Neural progenitor cell (in vitro differentiated cells): ENCODE measurements at regions not wholly inside any gene's neighbourhood (a gene's known extent, or its start where the extent isn't known, plus 50 kb on each side); places are given as distances from the start of the nearest gene placed in this dataset.

Experiments used
- EZH2 ChIP-seq: fragments of 200-600 bp; sonication (generic); IDR thresholded peaks from 2 replicates; pipeline ENCODE4 v1.6.1; 2017; ENCODE audit warnings: antibody characterized with exemption, mild to moderate bottlenecking, moderate library complexity
- TF ChIP-seq, protein P1 (sequence below): fragments of 200-600 bp; sonication (generic); IDR thresholded peaks from 2 replicates; pipeline ENCODE4 v1.5.1; 2017; ENCODE audit warnings: antibody characterized with exemption, mild to moderate bottlenecking

DNA sequence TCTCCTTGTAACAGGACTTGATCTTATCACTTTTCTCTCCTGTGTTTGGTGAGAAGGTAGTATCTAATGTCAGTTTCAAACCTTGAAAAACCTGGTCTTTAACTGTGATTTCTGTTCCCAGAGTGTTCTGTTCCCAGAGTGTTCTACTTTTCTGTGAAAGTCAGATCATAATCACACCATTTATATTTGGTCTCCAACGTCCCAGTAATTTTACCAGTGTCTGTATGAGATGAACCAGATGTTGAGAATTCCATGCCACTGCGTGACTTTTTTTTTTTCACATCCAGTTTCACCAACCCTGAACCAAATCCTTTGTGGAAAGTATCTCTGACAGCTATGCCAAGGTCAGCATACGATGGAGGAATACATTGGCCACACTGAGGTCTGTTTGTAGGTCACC is 365.2 kb downstream of the USP25 start:
- TF ChIP-seq, protein P1, sequence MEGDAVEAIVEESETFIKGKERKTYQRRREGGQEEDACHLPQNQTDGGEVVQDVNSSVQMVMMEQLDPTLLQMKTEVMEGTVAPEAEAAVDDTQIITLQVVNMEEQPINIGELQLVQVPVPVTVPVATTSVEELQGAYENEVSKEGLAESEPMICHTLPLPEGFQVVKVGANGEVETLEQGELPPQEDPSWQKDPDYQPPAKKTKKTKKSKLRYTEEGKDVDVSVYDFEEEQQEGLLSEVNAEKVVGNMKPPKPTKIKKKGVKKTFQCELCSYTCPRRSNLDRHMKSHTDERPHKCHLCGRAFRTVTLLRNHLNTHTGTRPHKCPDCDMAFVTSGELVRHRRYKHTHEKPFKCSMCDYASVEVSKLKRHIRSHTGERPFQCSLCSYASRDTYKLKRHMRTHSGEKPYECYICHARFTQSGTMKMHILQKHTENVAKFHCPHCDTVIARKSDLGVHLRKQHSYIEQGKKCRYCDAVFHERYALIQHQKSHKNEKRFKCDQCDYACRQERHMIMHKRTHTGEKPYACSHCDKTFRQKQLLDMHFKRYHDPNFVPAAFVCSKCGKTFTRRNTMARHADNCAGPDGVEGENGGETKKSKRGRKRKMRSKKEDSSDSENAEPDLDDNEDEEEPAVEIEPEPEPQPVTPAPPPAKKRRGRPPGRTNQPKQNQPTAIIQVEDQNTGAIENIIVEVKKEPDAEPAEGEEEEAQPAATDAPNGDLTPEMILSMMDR, result no peak
- TF ChIP-seq EZH2, result no peak
